NCI-H1417 treated with DMSO at 0.1 percent for 48 hours (cell line): ENCODE measurements at regions not wholly inside any gene's neighbourhood (a gene's known extent, or its start where the extent isn't known, plus 50 kb on each side); places are given as distances from the start of the nearest gene placed in this dataset.

Experiments used
- DNase-seq: peaks from one replicate; lab custom pipeline; 2025; lab: John Stamatoyannopoulos, UW

GRCh38 chr13:104854698-104855097 is 1680.8 kb downstream of the EFNB2 start:
- DNase-seq = no peak

DNA sequence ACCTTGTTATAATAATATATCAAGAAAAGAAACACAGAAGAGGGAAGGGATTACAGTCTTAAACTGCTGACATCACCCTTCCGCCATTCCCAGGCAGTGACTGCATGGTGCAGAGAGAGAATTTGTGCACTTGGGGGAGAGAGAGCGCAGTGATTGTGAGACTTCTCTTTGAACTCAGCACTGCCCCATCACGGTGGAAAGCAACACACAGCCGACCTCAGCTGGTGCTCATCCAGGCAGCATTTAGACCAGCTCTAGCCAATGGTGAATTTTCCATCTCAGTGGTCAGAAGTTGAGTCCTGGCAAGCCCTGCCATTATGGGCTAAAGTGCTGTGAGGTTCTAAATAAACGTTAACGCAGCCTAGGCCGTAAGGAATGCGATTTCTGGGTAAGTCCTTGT is 1681.5 kb downstream of the EFNB2 start:
- no peak for DNase-seq

- no peak for DNase-seq
These were observed 1687.5 kb downstream of the EFNB2 start for GRCh38 chr13:104847922-104848321.

GRCh38 chr13:104843401-104843800 is 1692.1 kb downstream of the EFNB2 start:
- DNase-seq = no peak

- no peak for DNase-seq
These were observed 1694.4 kb downstream of the EFNB2 start for GRCh38 chr13:104841110-104841509.

GRCh38 chr13:104837756-104838155 is 1697.7 kb downstream of the EFNB2 start:
- DNase-seq = no peak

GRCh38 chr13:104833221-104833620 is 1702.2 kb downstream of the EFNB2 start:
- no peak for DNase-seq

DNA sequence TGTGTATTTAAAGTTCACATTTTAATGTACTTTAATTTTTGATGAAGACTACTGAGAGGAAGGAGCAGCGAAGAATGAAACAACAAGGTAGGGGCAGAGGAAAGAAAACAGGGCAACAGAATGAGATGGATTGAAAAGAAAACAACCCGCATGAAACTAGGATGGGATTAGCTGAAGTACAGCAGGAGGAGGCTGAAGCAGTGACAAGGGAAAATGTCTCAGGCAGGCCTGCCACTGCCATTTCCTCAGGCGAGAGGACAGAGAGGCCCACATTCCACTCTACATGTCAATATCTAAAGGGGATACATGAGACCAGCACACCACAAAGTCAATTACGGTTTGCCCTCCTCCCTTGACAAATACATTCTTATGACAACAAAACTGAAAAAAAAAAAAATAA is 1703.2 kb downstream of the EFNB2 start:
- no peak for DNase-seq

DNA sequence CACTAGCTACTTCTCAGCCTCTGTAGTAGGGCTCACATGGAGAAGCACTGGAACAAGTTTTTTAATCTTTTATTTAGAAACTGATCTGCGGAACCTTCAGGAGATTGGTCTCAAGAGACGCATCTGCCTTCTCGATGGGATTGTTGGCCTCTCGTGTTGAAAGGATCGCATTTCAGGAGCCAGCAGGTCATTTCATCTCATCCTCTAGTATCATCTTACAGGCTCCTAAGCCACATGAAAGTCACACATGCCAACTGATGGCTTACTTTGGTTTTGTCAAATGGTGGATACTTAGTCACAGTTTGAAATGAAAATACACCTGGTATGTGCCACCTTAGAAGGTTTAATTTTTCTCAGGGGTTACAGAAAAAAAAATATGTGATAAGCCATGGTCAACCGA is 1703.6 kb downstream of the EFNB2 start:
- no peak for DNase-seq

- no peak for DNase-seq
These were observed 1711.8 kb downstream of the EFNB2 start for GRCh38 chr13:104823709-104824108.

DNA sequence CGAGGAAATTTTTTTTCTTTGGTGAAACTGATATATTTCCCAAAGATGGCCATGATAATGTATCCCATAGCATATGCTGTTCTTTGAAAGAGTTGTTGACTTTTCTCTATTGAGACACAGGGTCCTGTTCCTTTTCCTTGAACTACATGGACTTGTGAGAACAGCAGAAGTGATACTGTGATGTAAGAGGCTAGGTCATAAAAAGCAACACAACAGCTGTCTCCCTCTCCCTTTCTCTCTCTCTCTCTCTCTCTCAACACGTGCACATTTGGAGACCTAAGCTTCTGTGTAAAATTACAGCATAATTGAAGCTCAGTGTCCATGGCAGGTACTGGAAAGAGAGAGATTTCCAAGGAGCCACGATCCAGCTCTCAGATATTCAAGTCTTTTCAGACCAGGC is 1712.4 kb downstream of the EFNB2 start:
- DNase-seq = no peak

GRCh38 chr13:104817271-104817670 is 1718.2 kb downstream of the EFNB2 start:
- no peak for DNase-seq

DNA sequence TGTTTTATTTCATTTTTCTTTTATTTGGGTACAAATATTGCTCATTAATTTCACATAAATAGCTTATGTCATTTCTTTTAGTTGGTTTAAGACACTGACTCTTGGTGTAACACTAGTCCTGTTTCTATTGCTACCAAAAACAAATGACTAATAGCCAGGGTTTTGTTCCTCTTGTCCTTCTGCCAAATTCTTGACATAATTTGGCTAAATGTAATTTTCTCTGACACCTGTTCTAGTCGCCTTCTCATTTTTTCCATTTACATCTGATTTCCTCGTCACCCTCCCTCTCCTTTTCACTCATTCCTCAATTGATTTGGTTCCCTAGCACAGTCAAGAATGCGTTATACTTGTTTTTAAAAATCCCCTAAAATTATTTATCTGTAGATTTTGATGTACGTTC is 1718.7 kb downstream of the EFNB2 start:
- no peak for DNase-seq

DNA sequence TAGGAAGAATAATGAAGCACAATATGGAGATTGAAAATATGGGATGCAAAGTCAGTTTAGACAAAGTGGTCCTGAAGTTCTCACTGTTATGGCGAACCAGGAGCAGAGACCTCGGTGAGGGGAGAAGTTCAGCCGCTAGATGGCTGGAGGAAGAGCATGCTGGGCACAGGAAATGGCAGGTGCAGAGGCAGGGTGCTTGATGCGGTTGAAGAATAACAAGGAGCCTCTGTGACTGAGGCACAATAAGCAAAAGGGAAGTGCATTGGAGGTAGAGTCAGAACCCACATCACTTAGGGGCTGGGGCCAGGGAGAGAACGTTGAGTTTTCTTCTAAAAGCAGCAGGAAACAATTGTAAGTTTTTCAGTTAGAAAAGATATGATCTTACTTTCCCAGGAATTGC is 1725.2 kb downstream of the EFNB2 start:
- no peak for DNase-seq

DNA sequence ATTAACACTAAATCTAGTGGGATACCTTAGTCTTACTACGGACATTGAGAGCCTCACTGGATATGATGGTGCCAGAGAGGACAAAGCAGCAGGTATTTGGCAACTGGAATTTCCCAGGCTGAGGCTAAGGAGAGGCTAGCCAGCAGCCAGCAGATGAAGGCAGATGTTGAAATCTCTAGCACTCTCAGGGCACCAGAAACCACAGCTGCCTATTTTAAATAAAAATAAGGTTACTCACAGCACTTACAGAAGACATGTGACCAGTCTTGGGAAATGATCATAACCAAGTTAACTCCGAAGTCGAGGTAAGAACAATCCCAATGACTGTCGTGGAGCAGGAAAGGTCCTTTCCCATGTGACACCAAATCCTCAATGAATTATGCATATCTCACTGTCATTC is 1726.0 kb downstream of the EFNB2 start:
- DNase-seq = no peak

GRCh38 chr13:104805346-104805745 is 1730.1 kb downstream of the EFNB2 start:
- no peak for DNase-seq

DNA sequence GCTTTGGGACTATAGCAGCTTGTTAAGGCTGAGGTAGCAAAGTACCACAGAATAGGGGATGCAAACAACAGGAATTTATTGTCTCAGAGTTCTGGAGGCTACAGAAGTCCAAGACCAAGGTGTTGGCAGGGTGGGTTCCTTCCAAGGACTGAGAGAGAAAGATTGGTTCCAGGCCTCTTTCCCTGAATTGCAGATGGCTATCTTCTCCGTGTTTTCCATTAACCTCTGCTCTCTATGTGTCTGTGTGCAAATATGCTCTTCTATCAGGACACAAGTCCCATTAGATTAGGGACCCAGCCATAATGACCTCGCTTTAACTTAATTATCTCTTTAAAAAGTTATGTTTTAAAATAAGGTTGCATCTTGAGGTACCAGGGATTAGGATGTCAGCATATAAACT is 1732.9 kb upstream of the SLC10A2 start:
- DNase-seq = no peak

DNA sequence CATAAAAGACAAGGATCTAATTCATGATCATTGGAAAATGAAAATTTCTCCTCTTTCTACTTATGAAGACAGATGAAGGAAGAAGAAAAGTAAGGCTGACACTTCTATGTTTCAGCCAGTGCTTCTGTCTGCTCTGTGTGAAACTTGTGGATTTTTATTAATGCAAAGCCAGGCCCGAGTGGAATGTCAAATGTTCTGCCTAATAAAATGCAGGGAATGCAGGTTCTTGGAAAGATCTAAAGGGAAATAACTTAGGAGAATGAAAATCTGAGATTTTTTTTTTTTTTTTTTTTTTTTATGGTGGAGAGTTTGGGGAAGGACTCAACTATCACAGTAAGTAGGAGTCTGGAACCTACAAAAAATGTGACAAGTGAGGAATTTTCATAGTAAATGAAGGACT is 1732.3 kb upstream of the SLC10A2 start:
- no peak for DNase-seq

GRCh38 chr13:104796581-104796980 is 1730.4 kb upstream of the SLC10A2 start:
- no peak for DNase-seq

DNA sequence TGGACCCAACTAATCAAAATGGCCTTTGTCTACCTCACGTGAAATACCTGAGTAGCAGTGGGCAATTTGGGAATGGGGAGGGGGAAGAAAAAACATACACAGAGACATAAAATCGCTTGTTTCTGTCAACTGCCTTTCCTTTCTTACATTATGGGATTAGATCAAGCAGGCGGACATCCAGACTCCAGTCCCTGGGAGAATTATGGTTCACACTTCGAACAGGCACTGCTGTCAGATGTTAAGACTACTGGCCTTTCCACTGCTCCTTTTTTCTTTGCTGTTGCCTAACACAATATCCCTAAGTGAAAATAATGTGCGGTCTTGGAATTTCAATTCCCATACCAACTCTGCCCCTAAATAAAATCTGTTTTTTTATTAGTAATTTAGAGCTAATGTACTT is 1719.7 kb upstream of the SLC10A2 start:
- no peak for DNase-seq

DNA sequence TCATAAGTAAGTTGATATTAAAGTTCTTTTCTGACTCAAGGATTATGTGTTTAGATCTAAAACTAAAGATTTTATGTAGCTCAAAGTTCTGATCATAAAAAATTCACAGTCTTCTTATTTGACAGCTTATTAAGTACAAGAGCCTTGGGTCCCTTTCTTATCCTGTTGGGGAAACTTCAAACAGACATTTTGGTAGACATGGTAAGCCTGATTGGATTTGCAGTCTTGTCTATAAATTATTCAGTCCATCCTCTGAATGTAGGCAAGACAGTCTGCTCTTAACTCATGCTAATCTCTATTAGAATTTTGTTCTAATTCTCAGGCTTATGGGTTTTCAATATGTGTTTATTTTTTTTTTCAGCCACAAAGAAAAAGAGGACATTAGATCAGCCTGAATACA is 1718.7 kb upstream of the SLC10A2 start:
- DNase-seq = no peak

GRCh38 chr13:104782741-104783140 is 1716.5 kb upstream of the SLC10A2 start:
- no peak for DNase-seq

DNA sequence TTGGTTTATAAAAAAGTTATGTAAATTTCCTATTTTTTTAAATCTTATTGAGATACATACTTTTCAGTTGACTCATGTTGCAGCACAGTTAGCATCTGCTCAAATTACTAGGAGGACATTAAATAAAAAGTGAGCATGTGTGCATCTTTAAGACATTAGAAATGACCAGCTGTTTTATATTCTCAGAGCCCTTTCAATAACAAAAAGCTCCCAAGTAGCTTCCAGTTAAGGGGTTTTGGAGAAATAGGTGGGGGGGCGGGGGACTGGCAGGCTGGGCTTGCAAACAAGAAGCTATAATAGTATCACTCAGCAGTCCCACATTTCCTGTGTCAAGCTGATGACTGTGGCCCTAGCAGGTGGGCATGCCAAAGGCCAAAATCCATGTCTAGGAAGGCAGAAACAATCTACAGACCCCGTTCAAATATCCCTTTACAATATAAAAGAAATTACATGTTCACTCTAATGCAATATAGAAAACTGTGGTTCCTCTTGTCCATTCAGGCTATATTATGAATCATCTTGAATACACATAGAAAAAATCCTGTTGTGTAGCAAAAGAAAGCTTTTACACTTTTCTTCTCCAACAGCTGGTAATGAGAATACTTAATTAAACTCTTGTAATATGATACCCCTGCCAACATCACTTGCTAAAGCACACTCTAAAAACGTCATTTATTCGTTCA is 1713.2 kb upstream of the SLC10A2 start:
- peak; percentile 58 for DNase-seq

- DNase-seq = peak; percentile 26
These were observed 1707.6 kb upstream of the SLC10A2 start for GRCh38 chr13:104773775-104774174.

- DNase-seq = no peak
These were observed 1703.3 kb upstream of the SLC10A2 start for GRCh38 chr13:104769545-104769944.
